IMR-90 (cell line): ENCODE measurements at regions not wholly inside any gene's neighbourhood (a gene's known extent, or its start where the extent isn't known, plus 50 kb on each side); places are given as distances from the start of the nearest gene placed in this dataset.

Experiments used
- ATAC-seq: fragments of 200-7000 bp; cut with Tn5 transposase; 2 replicates; pipeline ENCODE4 v1.9.1; 2020; ENCODE audit warnings: low read depth, mild to moderate bottlenecking, moderate library complexity
- BruUV-seq: library from RNA; stranded (reverse); fragments of 400-500 nt; replicated peaks from 2 replicates; lab custom pipeline; 2021; lab: Mats Ljungman, UMichigan
- CTCF ChIA-PET: fragments of 300-600 bp; formaldehyde crosslinking; extraction: SDS; loops from one replicate; lab custom pipeline; 2021; ENCODE audit warnings: antibody characterized with exemption; lab: Yijun Ruan, JAX
- POLR2A ChIA-PET: fragments of 300-600 bp; sonication (Branson Sonifier 250); formaldehyde crosslinking; loops from one replicate; lab custom pipeline; 2022; ENCODE audit warnings: antibody characterized with exemption; ENCODE audit not compliant: unreplicated experiment; lab: Charles Lee
- DNase-seq: peaks from one replicate; pipeline ENCODE4 v3.0.0; 2013
- H2AFZ ChIP-seq: replicated peaks from 2 replicates; pipeline ENCODE3; 2013; ENCODE audit warnings: low read length, mild to moderate bottlenecking; ENCODE audit not compliant: poor library complexity
- H2AK5ac ChIP-seq: 2 replicates; pipeline ENCODE4 v1.6.1; 2013; ENCODE audit warnings: low read depth, low read length, inconsistent platforms
- H2AK9ac ChIP-seq: replicated peaks from 2 replicates; pipeline ENCODE3; 2013; ENCODE audit warnings: mild to moderate bottlenecking, low read depth, low read length, moderate library complexity; ENCODE audit not compliant: poor library complexity
- H2BK120ac ChIP-seq: 2 replicates; pipeline ENCODE4 v1.6.1; 2013; ENCODE audit warnings: low read depth, low read length, inconsistent platforms
- H2BK15ac ChIP-seq: 3 replicates; pipeline ENCODE4 v1.6.1; 2013; ENCODE audit warnings: low read depth, low read length, inconsistent platforms
- H2BK20ac ChIP-seq: 2 replicates; pipeline ENCODE4 v1.6.1; 2013; ENCODE audit warnings: low read depth, mild to moderate bottlenecking, inconsistent platforms, low read length, moderate library complexity
- H2BK5ac ChIP-seq: 2 replicates; pipeline ENCODE4 v1.6.1; 2013; ENCODE audit warnings: mild to moderate bottlenecking, low read depth, low read length, inconsistent platforms; ENCODE audit not compliant: poor library complexity, severe bottlenecking
- H3K14ac ChIP-seq: replicated peaks from 2 replicates; pipeline ENCODE4 v1.6.1; 2013; ENCODE audit warnings: low read depth, low read length, inconsistent platforms
- H3K18ac ChIP-seq: 2 replicates; pipeline ENCODE4 v1.6.1; 2013; ENCODE audit warnings: low read depth, low read length, control low read depth
- H3K23ac ChIP-seq: 2 replicates; pipeline ENCODE4 v1.6.1; 2013; ENCODE audit warnings: low read depth, low read length, inconsistent platforms
- H3K27ac ChIP-seq: 2 replicates; pipeline ENCODE4 v1.5.1; 2013; ENCODE audit warnings: mild to moderate bottlenecking, control low read depth, low read length; ENCODE audit not compliant: insufficient read depth
- H3K27me3 ChIP-seq: 2 replicates; pipeline ENCODE4 v1.6.1; 2013; ENCODE audit warnings: low read length; ENCODE audit not compliant: control insufficient read depth, insufficient read depth
- H3K36me3 ChIP-seq: 2 replicates; pipeline ENCODE4 v1.6.1; 2013; ENCODE audit warnings: low read length, mixed read lengths; ENCODE audit not compliant: control insufficient read depth, insufficient read depth
- H3K4ac ChIP-seq: 2 replicates; pipeline ENCODE4 v1.6.1; 2013; ENCODE audit warnings: low read depth, low read length, inconsistent platforms
- H3K4me1 ChIP-seq: 2 replicates; pipeline ENCODE4 v1.6.1; 2013; ENCODE audit warnings: low read length, mixed read lengths; ENCODE audit not compliant: control insufficient read depth, insufficient read depth
- H3K4me2 ChIP-seq: 2 replicates; pipeline ENCODE4 v1.6.1; 2013; ENCODE audit warnings: low read depth, mild to moderate bottlenecking, control low read depth, low read length, moderate library complexity
- H3K4me3 ChIP-seq: 2 replicates; pipeline ENCODE4 v1.5.1; 2013; ENCODE audit warnings: low read depth, mild to moderate bottlenecking, control low read depth, low read length, moderate library complexity; ENCODE audit not compliant: insufficient read depth
- H3K56ac ChIP-seq: 2 replicates; pipeline ENCODE4 v1.6.1; 2013; ENCODE audit warnings: low read length, inconsistent platforms; ENCODE audit not compliant: insufficient read depth; ENCODE audit errors: extremely low read depth
- H3K79me1 ChIP-seq, 2 experiments: 2 replicates each; pipeline ENCODE4 v1.6.1; 2013; ENCODE audit warnings: low read length in 2 of 2, inconsistent platforms in 1 of 2, low read depth in 1 of 2
- H3K9ac ChIP-seq: 2 replicates; pipeline ENCODE4 v1.6.1; 2013; ENCODE audit warnings: low read depth, low read length, control low read depth
- H3K9me1 ChIP-seq: 2 replicates; pipeline ENCODE4 v1.6.1; 2013; ENCODE audit warnings: low read length, inconsistent platforms; ENCODE audit not compliant: insufficient read depth
- H3K9me3 ChIP-seq: 2 replicates; pipeline ENCODE4 v1.6.1; 2013; ENCODE audit warnings: low read length; ENCODE audit not compliant: control insufficient read depth, insufficient read depth
- H4K20me1 ChIP-seq: 2 replicates; pipeline ENCODE4 v1.6.1; 2013; ENCODE audit warnings: low read length, inconsistent platforms; ENCODE audit not compliant: insufficient read depth
- H4K5ac ChIP-seq: 2 replicates; pipeline ENCODE4 v1.6.1; 2013; ENCODE audit warnings: mild to moderate bottlenecking, low read depth, low read length, control low read depth
- H4K8ac ChIP-seq, 2 experiments: 2 replicates each; pipeline ENCODE4 v1.6.1; 2013; ENCODE audit warnings: low read depth in 2 of 2, low read length in 2 of 2, control low read depth in 1 of 2, inconsistent platforms in 1 of 2
- H4K91ac ChIP-seq: 2 replicates; pipeline ENCODE4 v1.6.1; 2013; ENCODE audit warnings: low read depth, low read length, inconsistent platforms; ENCODE audit not compliant: insufficient read depth
- CHD1 ChIP-seq: IDR thresholded peaks from 2 replicates; pipeline ENCODE4 v1.6.1; 2012; ENCODE audit warnings: low read depth, low read length, improper control_type of control experiment
- CTCF ChIP-seq: conservative IDR thresholded peaks from 2 replicates; pipeline ENCODE4 v1.5.1; 2012; ENCODE audit warnings: mild to moderate bottlenecking, low read depth, low read length, improper control_type of control experiment
- FOS ChIP-seq: fragments of 150-350 bp; IDR thresholded peaks from 2 replicates; pipeline ENCODE4 v1.6.1; 2016; ENCODE audit warnings: low read depth, low read length
- WGBS, 2 experiments: methylation state at CpG; one replicate each; pipeline versions ENCODE4 v1.1.5 to v1.1.7; 2013; ENCODE audit warnings: missing lambda C conversion rate in 2 of 2; ENCODE audit not compliant: insufficient read length in 1 of 2; ENCODE audit errors: extremely low coverage in 2 of 2; 5-methylcytosine and 5-hydroxymethylcytosine counted together
- dilution Hi-C: fragments of 300-500 bp; cut with HindIII; formaldehyde crosslinking; loops from one replicate; pipeline ENCODE4 v1.14.3; 2018; ENCODE audit warnings: low sequenced_read_pairs; ENCODE audit not compliant: unreplicated experiment
- in situ Hi-C: fragments of 300-500 bp; cut with MboI; formaldehyde crosslinking; loops from 3 replicates; pipeline ENCODE4 v1.14.3; 2019; ENCODE audit warnings: low sequenced_read_pairs, inconsistent platforms, mixed read lengths
- intact Hi-C: fragments of 100-400 bp; cut with micrococcal nuclease; formaldehyde crosslinking; loops from 2 replicates; pipeline ENCODE4 v1.10.0; 2022
- TF ChIP-seq, protein P1 (sequence below): fragments of 150-350 bp; IDR thresholded peaks from 2 replicates; pipeline ENCODE4 v1.6.1; 2017; ENCODE audit warnings: mild to moderate bottlenecking, antibody characterized with exemption, low read length, low read depth

DNA sequence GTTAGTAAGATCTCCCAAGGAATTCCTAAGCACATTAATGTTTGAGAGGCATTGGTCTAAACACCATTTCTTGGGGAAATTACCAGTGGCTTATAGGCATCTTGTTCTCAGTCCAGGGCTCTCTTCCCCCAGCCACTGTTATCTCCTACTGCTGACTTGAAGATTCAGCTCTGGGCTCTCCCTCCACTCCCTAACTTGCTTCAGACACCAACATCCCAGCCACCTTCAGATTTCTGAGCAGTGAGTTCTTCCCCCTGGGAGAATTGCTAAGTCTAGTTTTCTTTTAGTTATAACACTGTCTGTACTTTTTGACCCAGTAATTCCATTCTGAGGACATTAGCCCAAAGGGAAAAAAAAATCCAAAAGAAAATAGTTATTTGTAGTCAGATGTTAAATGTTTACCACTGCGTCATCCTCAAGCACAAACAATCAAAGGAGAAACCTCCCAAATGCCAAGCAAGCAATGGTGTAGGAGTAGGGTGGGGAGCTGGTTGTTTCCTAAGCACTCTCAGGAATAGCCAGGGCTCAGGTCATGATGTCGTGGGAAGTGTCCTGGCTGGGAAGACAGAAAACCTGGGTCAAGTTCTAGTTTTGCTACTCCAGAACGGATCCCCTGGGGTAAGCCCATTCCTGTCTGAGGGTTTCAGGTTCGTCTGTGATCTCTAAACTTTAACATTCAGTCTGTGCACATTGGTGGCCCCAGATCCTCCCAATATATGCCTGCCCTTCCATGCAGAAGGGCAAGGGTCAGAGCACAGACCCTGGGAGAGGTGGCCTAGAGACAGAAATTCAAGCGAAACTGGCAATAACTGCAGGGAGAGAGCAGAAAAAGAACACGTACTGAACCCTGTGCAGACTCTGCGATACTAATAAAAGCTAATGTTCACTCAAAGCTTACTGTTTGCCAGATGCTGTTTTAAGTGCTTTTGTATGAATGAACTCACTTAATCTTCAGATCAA, 191.1 kb upstream of the FGGY start:
- H3K18ac ChIP-seq, result no peak overlapping the region
- no peak overlapping the region for H2AK5ac ChIP-seq
- no peak overlapping the region for H2AK9ac ChIP-seq
- no peak overlapping the region for H4K8ac ChIP-seq
- H3K36me3 ChIP-seq, result no peaks in the 10 kb centered on the region
- H3K9me1 ChIP-seq, result no peaks in the 10 kb centered on the region; the same call in 1 of the 2 replicates
- no TSS peak for BruUV-seq
- no peaks in the 10 kb centered on the region for H3K27me3 ChIP-seq
- H3K23ac ChIP-seq, result no peak overlapping the region; the same call in 1 of the 2 replicates
- ATAC-seq (no peak; the same call in 1 of the 2 replicates), DNase-seq (no peak)
- no peak overlapping the region for H3K14ac ChIP-seq
- H3K4me2 ChIP-seq, result no peak overlapping the region
- intact Hi-C loops (no loop called here), dilution Hi-C loops (no loop called here), in situ Hi-C loops (no loop called here)
- no peaks in the 10 kb centered on the region for H3K9me3 ChIP-seq
- H4K91ac ChIP-seq, result no peak overlapping the region
- H3K4me3 ChIP-seq, result no peak overlapping the region
- no peaks in the 10 kb centered on the region for H4K20me1 ChIP-seq
- WGBS, 2 experiments, result no CpG with 5 or more reads among the region's 7 CpGs
- ChIA-PET POLR2A (no interaction called here), CTCF (no interaction called here)
- no peak overlapping the region for H3K9ac ChIP-seq
- no peak overlapping the region for H3K4ac ChIP-seq
- no peaks in the 10 kb centered on the region for H3K4me1 ChIP-seq
- no peak overlapping the region for H2BK20ac ChIP-seq
- H2BK15ac ChIP-seq, result no peak overlapping the region
- no peak overlapping the region for H2BK5ac ChIP-seq
- no peaks in the 10 kb centered on the region for H3K79me1 ChIP-seq
- TF ChIP-seq, protein P1, sequence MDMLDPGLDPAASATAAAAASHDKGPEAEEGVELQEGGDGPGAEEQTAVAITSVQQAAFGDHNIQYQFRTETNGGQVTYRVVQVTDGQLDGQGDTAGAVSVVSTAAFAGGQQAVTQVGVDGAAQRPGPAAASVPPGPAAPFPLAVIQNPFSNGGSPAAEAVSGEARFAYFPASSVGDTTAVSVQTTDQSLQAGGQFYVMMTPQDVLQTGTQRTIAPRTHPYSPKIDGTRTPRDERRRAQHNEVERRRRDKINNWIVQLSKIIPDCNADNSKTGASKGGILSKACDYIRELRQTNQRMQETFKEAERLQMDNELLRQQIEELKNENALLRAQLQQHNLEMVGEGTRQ, result no peak
- TF ChIP-seq CHD1 (no peak), FOS (no peak), CTCF (no peak)
- H3K56ac ChIP-seq, result no peak overlapping the region
- H3K27ac ChIP-seq, result no peak overlapping the region
- peak overlapping the region; percentile 34 for H2AFZ ChIP-seq
- H2BK120ac ChIP-seq, result no peak overlapping the region
- no peak overlapping the region for H4K5ac ChIP-seq
